Hepatocyte (in vitro differentiated cells): ENCODE measurements at regions not wholly inside any gene's neighbourhood (a gene's known extent, or its start where the extent isn't known, plus 50 kb on each side); places are given as distances from the start of the nearest gene placed in this dataset.

ENCODE experiments used
- DNase-seq: peaks from one replicate; pipeline ENCODE4 v3.0.0-alpha.2; 2016; ENCODE audit warnings: low spot score
- H2AFZ ChIP-seq: fragments of 200-600 bp; sonication (generic); 2 replicates; pipeline ENCODE4 v1.6.0; 2016; ENCODE audit warnings: antibody characterized with exemption, mild to moderate bottlenecking
- H3K27ac ChIP-seq: fragments of 200-600 bp; sonication (generic); 2 replicates; pipeline ENCODE4 v1.5.1; 2016; ENCODE audit warnings: mild to moderate bottlenecking
- H3K27me3 ChIP-seq: fragments of 200-600 bp; sonication (generic); 2 replicates; pipeline ENCODE4 v1.6.1; 2016
- H3K36me3 ChIP-seq: fragments of 200-600 bp; sonication (generic); replicated peaks from 2 replicates; pipeline ENCODE4 v1.5.1; 2016; ENCODE audit warnings: low read depth; ENCODE audit not compliant: insufficient read depth
- H3K4me1 ChIP-seq: fragments of 200-600 bp; sonication (generic); 2 replicates; pipeline ENCODE4 v1.5.1; 2016; ENCODE audit warnings: mild to moderate bottlenecking, moderate library complexity; ENCODE audit not compliant: insufficient read depth
- H3K4me2 ChIP-seq: fragments of 200-600 bp; sonication (generic); 2 replicates; pipeline ENCODE4 v1.6.0; 2016
- H3K4me3 ChIP-seq: fragments of 200-600 bp; sonication (generic); 2 replicates; pipeline ENCODE4 v1.5.1; 2016; ENCODE audit warnings: mild to moderate bottlenecking
- H3K79me2 ChIP-seq: fragments of 200-600 bp; sonication (generic); 2 replicates; pipeline ENCODE4 v1.6.0; 2017; ENCODE audit warnings: mild to moderate bottlenecking
- H3K9me2 ChIP-seq: fragments of 200-600 bp; sonication (generic); replicated peaks from 2 replicates; pipeline ENCODE4 v1.6.0; 2017; ENCODE audit warnings: mild to moderate bottlenecking; ENCODE audit not compliant: insufficient read depth
- H3K9me3 ChIP-seq: fragments of 200-600 bp; sonication (generic); 2 replicates; pipeline ENCODE4 v1.5.1; 2016; ENCODE audit warnings: low read depth, mild to moderate bottlenecking
- H4K20me1 ChIP-seq: fragments of 200-600 bp; sonication (generic); 2 replicates; pipeline ENCODE4 v1.6.0; 2016; ENCODE audit warnings: mild to moderate bottlenecking; ENCODE audit not compliant: insufficient read depth, poor library complexity, severe bottlenecking
- EZH2 ChIP-seq: fragments of 200-600 bp; sonication (generic); IDR thresholded peaks from 2 replicates; pipeline ENCODE4 v1.6.1; 2016; ENCODE audit warnings: antibody characterized with exemption, mild to moderate bottlenecking, borderline replicate concordance
- EZH2phosphoT487 ChIP-seq: fragments of 200-600 bp; sonication (generic); IDR thresholded peaks from one replicate; pipeline ENCODE4 v1.6.1; 2018; ENCODE audit warnings: antibody characterized with exemption, mild to moderate bottlenecking, low read depth, moderate library complexity; ENCODE audit not compliant: unreplicated experiment, severe bottlenecking
- WGBS: methylation state at CpG from one replicate; pipeline ENCODE4 v1.1.6; 2016; ENCODE audit warnings: low lambda C conversion rate; ENCODE audit errors: missing lambda C conversion rate; 5-methylcytosine and 5-hydroxymethylcytosine counted together
- TF ChIP-seq, protein P1 (sequence below): fragments of 200-600 bp; sonication (generic); IDR thresholded peaks from 2 replicates; pipeline ENCODE4 v1.5.1; 2016; ENCODE audit warnings: antibody characterized with exemption, mild to moderate bottlenecking; ENCODE audit not compliant: poor library complexity

DNA sequence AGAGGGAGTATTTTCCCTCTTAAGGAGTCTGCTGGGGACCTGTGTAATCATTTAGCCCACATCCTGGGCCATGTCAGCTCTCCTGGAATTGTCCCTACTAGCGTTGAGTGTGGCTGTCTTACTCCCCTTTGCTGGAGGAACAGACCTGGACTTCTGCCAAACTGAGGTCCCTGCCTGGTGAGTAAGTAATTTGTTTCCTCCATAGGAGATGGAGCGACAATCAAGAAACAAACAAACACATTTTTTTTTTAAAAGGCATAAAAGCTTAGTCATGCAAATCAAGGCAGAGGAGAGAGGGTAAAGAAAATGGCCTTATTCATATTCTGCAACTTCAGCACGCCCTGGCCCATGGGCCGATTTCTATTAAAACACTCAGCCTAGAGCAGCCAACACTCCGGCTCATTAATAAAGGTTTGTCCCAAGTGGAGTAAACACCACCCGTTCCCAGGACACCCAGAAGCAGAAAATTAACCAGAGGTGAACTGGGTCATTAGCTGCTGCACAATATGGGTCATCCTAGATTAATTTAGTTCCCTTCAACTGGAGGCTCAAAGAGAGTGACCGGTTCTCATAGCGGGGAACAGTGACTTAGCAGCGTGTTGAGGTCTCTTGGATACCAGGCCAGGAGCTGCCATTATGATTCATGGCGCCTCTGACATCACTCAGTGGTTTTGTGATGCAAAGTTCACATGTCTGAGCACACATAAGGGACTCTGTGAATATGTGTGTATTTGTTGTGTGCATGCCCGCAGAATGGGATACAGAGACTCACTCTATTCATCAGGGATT lies 165.0 kb upstream of the SULF2 start:
- Histone ChIP-seq H2AFZ (no peak overlapping the region), H3K36me3 (no peaks in the 10 kb centered on the region), H3K4me2 (no peak overlapping the region), H3K9me2 (no peaks in the 10 kb centered on the region), H3K79me2 (no peaks in the 10 kb centered on the region), H3K4me3 (no peak overlapping the region), H3K4me1 (no peaks in the 10 kb centered on the region), H3K27ac (no peak overlapping the region), H3K27me3 (no peaks in the 10 kb centered on the region), H4K20me1 (no peaks in the 10 kb centered on the region), H3K9me3 (no peaks in the 10 kb centered on the region)
- TF ChIP-seq EZH2phosphoT487 (no peak), EZH2 (no peak)
- TF ChIP-seq, protein P1, sequence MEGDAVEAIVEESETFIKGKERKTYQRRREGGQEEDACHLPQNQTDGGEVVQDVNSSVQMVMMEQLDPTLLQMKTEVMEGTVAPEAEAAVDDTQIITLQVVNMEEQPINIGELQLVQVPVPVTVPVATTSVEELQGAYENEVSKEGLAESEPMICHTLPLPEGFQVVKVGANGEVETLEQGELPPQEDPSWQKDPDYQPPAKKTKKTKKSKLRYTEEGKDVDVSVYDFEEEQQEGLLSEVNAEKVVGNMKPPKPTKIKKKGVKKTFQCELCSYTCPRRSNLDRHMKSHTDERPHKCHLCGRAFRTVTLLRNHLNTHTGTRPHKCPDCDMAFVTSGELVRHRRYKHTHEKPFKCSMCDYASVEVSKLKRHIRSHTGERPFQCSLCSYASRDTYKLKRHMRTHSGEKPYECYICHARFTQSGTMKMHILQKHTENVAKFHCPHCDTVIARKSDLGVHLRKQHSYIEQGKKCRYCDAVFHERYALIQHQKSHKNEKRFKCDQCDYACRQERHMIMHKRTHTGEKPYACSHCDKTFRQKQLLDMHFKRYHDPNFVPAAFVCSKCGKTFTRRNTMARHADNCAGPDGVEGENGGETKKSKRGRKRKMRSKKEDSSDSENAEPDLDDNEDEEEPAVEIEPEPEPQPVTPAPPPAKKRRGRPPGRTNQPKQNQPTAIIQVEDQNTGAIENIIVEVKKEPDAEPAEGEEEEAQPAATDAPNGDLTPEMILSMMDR: no peak
- WGBS: 83% methylated on average over 11 of the region's 11 CpGs
- DNase-seq: peak; percentile 35

- no peak for DNase-seq
- no peak for TF ChIP-seq EZH2
- TF ChIP-seq, protein P1: no peak
- TF ChIP-seq EZH2phosphoT487: no peak
- Histone ChIP-seq H2AFZ (no peak overlapping the region), H3K27me3 (no peaks in the 10 kb centered on the region), H3K36me3 (no peaks in the 10 kb centered on the region), H4K20me1 (no peaks in the 10 kb centered on the region), H3K4me3 (no peak overlapping the region), H3K9me3 (no peaks in the 10 kb centered on the region), H3K9me2 (no peaks in the 10 kb centered on the region), H3K79me2 (no peaks in the 10 kb centered on the region), H3K27ac (no peak overlapping the region), H3K4me1 (no peaks in the 10 kb centered on the region), H3K4me2 (no peak overlapping the region)
- 81% methylated on average over 6 of the region's 6 CpGs for WGBS
These were observed 163.9 kb upstream of the SULF2 start for GRCh38 chr20:47949230-47949629.

DNA sequence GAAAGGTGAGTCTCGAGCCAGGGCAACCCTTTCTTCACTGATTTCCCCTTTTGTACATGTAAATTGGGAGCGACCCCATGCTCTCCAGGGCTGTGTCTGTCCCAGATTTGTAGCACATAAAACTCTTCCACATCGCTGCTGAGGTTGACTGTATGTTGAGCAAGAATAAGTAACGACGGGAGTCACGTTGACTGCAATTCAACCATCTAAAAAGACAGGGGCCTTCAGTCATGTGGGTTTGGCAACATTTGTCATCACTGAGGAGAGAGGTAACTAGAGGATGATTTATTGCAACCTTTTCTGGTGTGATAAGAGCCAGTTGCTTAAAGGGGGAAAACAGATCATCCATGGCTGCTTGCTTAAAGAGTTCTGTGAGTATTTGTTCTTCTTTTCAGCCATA lies 159.4 kb upstream of the SULF2 start:
- no peaks in the 10 kb centered on the region for H3K36me3 ChIP-seq
- H2AFZ ChIP-seq: no peak overlapping the region
- H3K4me3 ChIP-seq: no peak overlapping the region
- no peaks in the 10 kb centered on the region for H3K79me2 ChIP-seq
- H3K4me2 ChIP-seq: no peak overlapping the region
- H3K9me2 ChIP-seq: no peaks in the 10 kb centered on the region
- no peaks in the 10 kb centered on the region for H3K4me1 ChIP-seq
- DNase-seq: peak; percentile 29
- 68% methylated on average over 6 of the region's 6 CpGs for WGBS
- H3K9me3 ChIP-seq: no peaks in the 10 kb centered on the region
- no peaks in the 10 kb centered on the region for H3K27me3 ChIP-seq
- H3K27ac ChIP-seq: no peak overlapping the region
- no peaks in the 10 kb centered on the region for H4K20me1 ChIP-seq
- TF ChIP-seq EZH2 (no peak), EZH2phosphoT487 (no peak)
- TF ChIP-seq, protein P1: no peak
